ENCODE measurements at regions not wholly inside any gene's neighbourhood (a gene's known extent, or its start where the extent isn't known, plus 50 kb on each side); places are given as distances from the start of the nearest gene placed in this dataset.

DNA sequence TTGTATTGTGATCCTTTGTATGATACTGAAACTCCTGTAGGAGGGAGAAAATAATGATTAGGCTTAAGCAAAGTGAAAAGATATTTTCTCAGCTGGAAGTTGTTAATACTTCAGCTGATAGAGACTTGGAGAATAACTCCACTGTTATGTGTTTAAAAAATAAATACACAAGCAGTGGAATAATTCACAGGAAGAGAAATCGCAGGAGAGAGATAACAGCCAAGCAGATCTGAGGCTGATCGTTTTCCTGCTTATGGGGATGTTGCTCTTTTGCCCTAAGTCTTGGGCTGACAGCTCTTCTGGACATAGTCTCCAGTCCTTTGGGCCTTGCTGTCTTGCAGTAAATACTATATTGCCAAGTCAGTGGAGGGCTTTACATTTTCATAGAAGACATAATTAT lies 93.3 kb downstream of the OLFM4 start:
- no peak for DNase-seq (ENCODE audit: low read depth, low spot score)
- no peaks in the 10 kb centered on the region for H3K9me1 ChIP-seq (ENCODE audit: control insufficient read depth, extremely low read depth, insufficient read depth, low read length)
- H3K9me3 ChIP-seq (ENCODE audit: control insufficient read depth, low read depth, low read length): no peaks in the 10 kb centered on the region
- no peaks in the 10 kb centered on the region for H3K79me2 ChIP-seq (ENCODE audit: control insufficient read depth, insufficient read depth, low read length)
- TF ChIP-seq CTCF (optimal IDR thresholded peaks at IDR 0.05 in 1 of 3, IDR thresholded peaks at IDR 0.05 in 1 of 3, conservative IDR thresholded peaks at IDR 0.05 in 1 of 3; ENCODE audit: extremely low read depth in 1 of 3, insufficient read depth in 2 of 3, low read length in 3 of 3) (no peak), EZH2 (IDR thresholded peaks at IDR 0.05; ENCODE audit: low read length) (no peak)
- no peak overlapping the region for H3K27ac ChIP-seq (ENCODE audit: control insufficient read depth, insufficient read depth, low read length)
- FAIRE-seq: no peak
- no peaks in the 10 kb centered on the region for H3K4me1 ChIP-seq (ENCODE audit: control insufficient read depth, extremely low read depth, insufficient read depth, low read length)
- no peaks in the 10 kb centered on the region for H3K36me3 ChIP-seq (ENCODE audit: control insufficient read depth in 2 of 2, extremely low read depth in 1 of 2, insufficient read depth in 2 of 2, low read length in 2 of 2)
- H3K4me2 ChIP-seq (ENCODE audit: control insufficient read depth, extremely low read depth, insufficient read depth, low read depth, low read length): no peak overlapping the region
- no peak overlapping the region for H3K4me3 ChIP-seq (ENCODE audit: control insufficient read depth in 2 of 3, extremely low read depth in 1 of 3, insufficient read depth in 2 of 3, low read depth in 1 of 3, low read length in 3 of 3)
- H3K9ac ChIP-seq (ENCODE audit: control insufficient read depth, extremely low read depth, insufficient read depth, low read length): no peak overlapping the region
- H2AFZ ChIP-seq (ENCODE audit: control insufficient read depth, low read length): no peak overlapping the region
- H3K27me3 ChIP-seq (ENCODE audit: control insufficient read depth, extremely low read depth, insufficient read depth, low read length): no peaks in the 10 kb centered on the region
- dilution Hi-C loops (cut with MboI; ENCODE audit: extremely low pct_ligation_motif_present, low sequenced_read_pairs): no loop called here
- no peaks in the 10 kb centered on the region for H4K20me1 ChIP-seq (ENCODE audit: control insufficient read depth, extremely low read depth, insufficient read depth, low read length)

GRCh38 chr13:53123536-53123935 lies 94.9 kb downstream of the OLFM4 start:
- Histone ChIP-seq H3K4me3 (ENCODE audit: control insufficient read depth in 2 of 3, extremely low read depth in 1 of 3, insufficient read depth in 2 of 3, low read depth in 1 of 3, low read length in 3 of 3) (no peak overlapping the region), H3K4me2 (ENCODE audit: control insufficient read depth, extremely low read depth, insufficient read depth, low read depth, low read length) (no peak overlapping the region), H3K36me3 (ENCODE audit: control insufficient read depth in 2 of 2, extremely low read depth in 1 of 2, insufficient read depth in 2 of 2, low read length in 2 of 2) (no peaks in the 10 kb centered on the region), H2AFZ (ENCODE audit: control insufficient read depth, low read length) (no peak overlapping the region), H3K9me1 (ENCODE audit: control insufficient read depth, extremely low read depth, insufficient read depth, low read length) (no peaks in the 10 kb centered on the region), H3K9me3 (ENCODE audit: control insufficient read depth, low read depth, low read length) (no peaks in the 10 kb centered on the region), H3K27ac (ENCODE audit: control insufficient read depth, insufficient read depth, low read length) (no peak overlapping the region), H3K9ac (ENCODE audit: control insufficient read depth, extremely low read depth, insufficient read depth, low read length) (no peak overlapping the region), H4K20me1 (ENCODE audit: control insufficient read depth, extremely low read depth, insufficient read depth, low read length) (no peaks in the 10 kb centered on the region), H3K4me1 (ENCODE audit: control insufficient read depth, extremely low read depth, insufficient read depth, low read length) (no peaks in the 10 kb centered on the region), H3K27me3 (ENCODE audit: control insufficient read depth, extremely low read depth, insufficient read depth, low read length) (no peaks in the 10 kb centered on the region), H3K79me2 (ENCODE audit: control insufficient read depth, insufficient read depth, low read length) (no peaks in the 10 kb centered on the region)
- TF ChIP-seq CTCF (optimal IDR thresholded peaks at IDR 0.05 in 1 of 3, IDR thresholded peaks at IDR 0.05 in 1 of 3, conservative IDR thresholded peaks at IDR 0.05 in 1 of 3; ENCODE audit: extremely low read depth in 1 of 3, insufficient read depth in 2 of 3, low read length in 3 of 3) (no peak), EZH2 (IDR thresholded peaks at IDR 0.05; ENCODE audit: low read length) (no peak)
- FAIRE-seq: no peak
- DNase-seq (ENCODE audit: low read depth, low spot score): no peak
- dilution Hi-C loops (cut with MboI; ENCODE audit: extremely low pct_ligation_motif_present, low sequenced_read_pairs): no loop called here
